Psoas muscle (tissue), 7 donors: ENCODE measurements at regions not wholly inside any gene's neighbourhood (a gene's known extent, or its start where the extent isn't known, plus 50 kb on each side); places are given as distances from the start of the nearest gene placed in this dataset.

Experiments
- ATAC-seq, 4 donors: fragments of 200-7000 bp; cut with Tn5 transposase; one replicate each; pipeline ENCODE4 v1.9.1; 2020; ENCODE audit warnings: moderate library complexity in 3 of 4, mild to moderate bottlenecking in 2 of 4
- DNase-seq, 2 donors: peaks; one replicate each; pipeline ENCODE4 v3.0.0-alpha.2; 2020
- H3K27ac ChIP-seq: fragments of 200-600 bp; one replicate; pipeline ENCODE4 v1.8.0; 2022
- H3K27me3 ChIP-seq, 3 donors: fragments of 200-600 bp in 1 of 3; one replicate each; pipeline versions ENCODE4 v1.6.1 to v1.8.0; 2013 to 2022; ENCODE audit warnings: low read length in 2 of 3, mild to moderate bottlenecking in 2 of 3, moderate library complexity in 1 of 3; ENCODE audit not compliant: insufficient read depth in 3 of 3
- H3K36me3 ChIP-seq, 2 donors: fragments of 200-600 bp in 1 of 2; one replicate each; pipeline versions ENCODE4 v1.6.1 to v1.8.0; 2013 to 2022; ENCODE audit warnings: low read depth in 1 of 2, mild to moderate bottlenecking in 1 of 2, moderate library complexity in 1 of 2; ENCODE audit not compliant: insufficient read depth in 1 of 2
- H3K4me1 ChIP-seq: fragments of 200-600 bp; one replicate; pipeline ENCODE4 v1.8.0; 2022
- H3K4me3 ChIP-seq: fragments of 200-600 bp; one replicate; pipeline ENCODE4 v1.8.0; 2022; ENCODE audit warnings: mild to moderate bottlenecking
- H3K9me3 ChIP-seq: fragments of 200-600 bp; one replicate; pipeline ENCODE4 v1.8.0; 2022
- WGBS, 3 donors: extraction: QIAGEN DNeasy Blood & Tissue Kit; methylation state at CpG; one replicate each; pipeline versions ENCODE4 v1.1.6 to v1.1.7; 2013; 5-methylcytosine and 5-hydroxymethylcytosine counted together
- intact Hi-C, 2 donors: fragments of 100-400 bp; cut with DNase I; formaldehyde crosslinking; loops; one replicate each; pipeline versions ENCODE4 v1.11.0 to v1.14.2; 2022
- TF ChIP-seq, protein P1 (sequence below): fragments of 200-600 bp; IDR thresholded peaks from one replicate; pipeline ENCODE4 v1.8.0; 2022; ENCODE audit warnings: antibody characterized with exemption
- donor health status: healthy with polysubstance abuse.
- donor health status: DM: no; HTN: no; CAD: no; lungs with moderate emphysema.
- donor health status: Bipolar disorder and iron deficiency.
- donor health status: healthy.
- donor health status: DM: yes; HTN: yes; CAD: no.
- donor health status: DM: no; HTN: no; CAD: no.
- donor health status: DM: yes; HTN: yes; CAD: no.

- DNase-seq, result no peak
- no peaks in the 10 kb centered on the region for H3K9me3 ChIP-seq
- no peak overlapping the region for H3K4me3 ChIP-seq
- no peaks in the 10 kb centered on the region for H3K4me1 ChIP-seq
- H3K27ac ChIP-seq, result no peak overlapping the region
- TF ChIP-seq, protein P1, sequence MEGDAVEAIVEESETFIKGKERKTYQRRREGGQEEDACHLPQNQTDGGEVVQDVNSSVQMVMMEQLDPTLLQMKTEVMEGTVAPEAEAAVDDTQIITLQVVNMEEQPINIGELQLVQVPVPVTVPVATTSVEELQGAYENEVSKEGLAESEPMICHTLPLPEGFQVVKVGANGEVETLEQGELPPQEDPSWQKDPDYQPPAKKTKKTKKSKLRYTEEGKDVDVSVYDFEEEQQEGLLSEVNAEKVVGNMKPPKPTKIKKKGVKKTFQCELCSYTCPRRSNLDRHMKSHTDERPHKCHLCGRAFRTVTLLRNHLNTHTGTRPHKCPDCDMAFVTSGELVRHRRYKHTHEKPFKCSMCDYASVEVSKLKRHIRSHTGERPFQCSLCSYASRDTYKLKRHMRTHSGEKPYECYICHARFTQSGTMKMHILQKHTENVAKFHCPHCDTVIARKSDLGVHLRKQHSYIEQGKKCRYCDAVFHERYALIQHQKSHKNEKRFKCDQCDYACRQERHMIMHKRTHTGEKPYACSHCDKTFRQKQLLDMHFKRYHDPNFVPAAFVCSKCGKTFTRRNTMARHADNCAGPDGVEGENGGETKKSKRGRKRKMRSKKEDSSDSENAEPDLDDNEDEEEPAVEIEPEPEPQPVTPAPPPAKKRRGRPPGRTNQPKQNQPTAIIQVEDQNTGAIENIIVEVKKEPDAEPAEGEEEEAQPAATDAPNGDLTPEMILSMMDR, result no peak
- no peaks in the 10 kb centered on the region for H3K36me3 ChIP-seq
- intact Hi-C loops, result no loop called here
- no peak for ATAC-seq
- WGBS, 3 donors, result 59 to 63% (median 60%) methylated on average over 3 of the region's 3 CpGs
- H3K27me3 ChIP-seq, result no peaks in the 10 kb centered on the region
Measured at GRCh38 chr2:204154863-204155262, 218.3 kb downstream of the ICOS start.

DNA sequence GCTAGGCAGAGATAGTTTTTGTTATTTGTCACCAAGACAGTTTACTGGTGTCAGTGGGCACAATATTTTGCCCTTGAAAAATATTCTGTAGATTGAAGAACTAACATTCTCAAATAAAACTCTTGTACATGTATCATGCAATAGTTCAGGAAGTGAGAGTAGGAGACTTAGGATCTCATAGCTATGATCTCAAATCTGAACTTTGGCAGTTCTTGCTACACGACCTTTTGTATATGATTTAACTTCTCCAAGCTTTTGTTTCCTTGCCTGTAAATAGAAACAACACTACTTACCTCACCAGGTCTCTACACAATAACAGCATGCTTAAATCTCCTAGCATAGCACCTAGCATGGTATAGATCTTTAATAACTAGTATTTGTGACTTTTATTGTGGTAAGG is 219.9 kb downstream of the ICOS start:
- intact Hi-C loops, result no loop called here
- WGBS, 3 donors, result 67 to 76% (median 71%) methylated on average over 1 of the region's 1 CpG
- TF ChIP-seq, protein P1, result no peak
- no peaks in the 10 kb centered on the region for H3K4me1 ChIP-seq
- H3K36me3 ChIP-seq, result no peaks in the 10 kb centered on the region
- no peak overlapping the region for H3K4me3 ChIP-seq
- DNase-seq (no peak), ATAC-seq (no peak)
- H3K9me3 ChIP-seq, result no peaks in the 10 kb centered on the region
- no peak overlapping the region for H3K27ac ChIP-seq
- no peaks in the 10 kb centered on the region for H3K27me3 ChIP-seq

DNA sequence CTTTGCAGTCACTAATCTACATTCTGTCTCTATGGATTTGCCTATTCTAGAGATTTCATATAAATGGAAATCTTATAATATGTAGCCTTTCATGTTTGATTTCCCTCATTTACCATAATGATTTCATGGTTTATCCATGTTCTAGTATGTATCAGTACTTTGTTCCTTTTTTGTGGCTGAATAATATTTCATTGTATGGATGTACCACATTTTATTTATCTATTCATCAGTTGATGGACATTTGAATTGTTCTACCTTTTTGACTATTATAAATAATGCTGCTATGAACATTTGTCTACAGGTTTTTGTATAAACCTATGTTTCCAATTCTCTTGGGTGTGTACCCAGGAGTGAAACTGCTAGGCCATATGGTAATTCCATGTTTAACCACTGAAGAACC is 221.1 kb downstream of the ICOS start:
- no peak for DNase-seq
- H3K27ac ChIP-seq, result no peak overlapping the region
- no peak for ATAC-seq
- no peaks in the 10 kb centered on the region for H3K9me3 ChIP-seq
- no peak overlapping the region for H3K4me3 ChIP-seq
- TF ChIP-seq, protein P1, result no peak
- H3K4me1 ChIP-seq, result no peaks in the 10 kb centered on the region
- H3K27me3 ChIP-seq, result no peaks in the 10 kb centered on the region
- H3K36me3 ChIP-seq, result no peaks in the 10 kb centered on the region
- intact Hi-C loops, result no loop called here

DNA sequence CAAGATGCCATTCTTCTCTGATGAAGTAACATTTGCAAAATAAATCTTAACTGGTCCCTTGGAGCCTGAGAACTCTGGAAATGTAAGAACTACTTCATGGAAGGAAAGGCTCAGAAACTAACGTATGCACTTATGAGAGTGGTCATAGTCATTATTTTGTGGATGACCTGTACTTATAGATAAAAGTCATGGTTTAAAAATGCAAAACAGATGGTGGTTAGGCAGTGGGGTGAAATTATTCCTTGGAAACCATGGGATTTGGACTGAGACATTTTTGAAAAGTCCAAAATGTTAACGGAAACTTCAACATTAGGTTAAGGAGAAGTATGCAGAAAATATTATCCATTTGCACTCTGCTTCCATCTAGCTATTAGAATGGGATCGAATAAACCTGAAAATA is 223.0 kb downstream of the ICOS start:
- TF ChIP-seq, protein P1, result no peak
- Histone ChIP-seq H3K36me3 (no peaks in the 10 kb centered on the region), H3K4me1 (no peaks in the 10 kb centered on the region), H3K9me3 (no peaks in the 10 kb centered on the region), H3K4me3 (no peak overlapping the region), H3K27me3 (no peaks in the 10 kb centered on the region), H3K27ac (no peak overlapping the region)
- DNase-seq, result no peak
- no peak for ATAC-seq
- 29 to 41% (median 41%) methylated on average over 3 of the region's 3 CpGs for WGBS, 3 donors
- intact Hi-C loops, result no loop called here

- TF ChIP-seq, protein P1, result no peak
- H3K36me3 ChIP-seq, result no peaks in the 10 kb centered on the region
- H3K4me1 ChIP-seq, result no peaks in the 10 kb centered on the region
- no peaks in the 10 kb centered on the region for H3K9me3 ChIP-seq
- intact Hi-C loops, result no loop called here
- H3K27me3 ChIP-seq, result no peaks in the 10 kb centered on the region
- no peak overlapping the region for H3K27ac ChIP-seq
- DNase-seq (no peak), ATAC-seq (no peak)
- H3K4me3 ChIP-seq, result no peak overlapping the region
Measured at GRCh38 chr2:204160989-204161388, 224.4 kb downstream of the ICOS start.
